B cell (primary cell): ENCODE measurements at regions not wholly inside any gene's neighbourhood (a gene's known extent, or its start where the extent isn't known, plus 50 kb on each side); places are given as distances from the start of the nearest gene placed in this dataset.

Experiments used
- EZH2 ChIP-seq: IDR thresholded peaks from 2 replicates; pipeline ENCODE4 v1.6.1; 2012; ENCODE audit warnings: borderline replicate concordance, low read depth, mild to moderate bottlenecking, moderate library complexity, low read length; ENCODE audit not compliant: insufficient read depth, poor library complexity, severe bottlenecking
- TF ChIP-seq, protein P1 (sequence below): fragments of 200-600 bp; IDR thresholded peaks from one replicate; pipeline ENCODE4 v1.8.0; 2022; ENCODE audit warnings: antibody characterized with exemption, mild to moderate bottlenecking

- TF ChIP-seq EZH2 = no peak
- TF ChIP-seq, protein P1, sequence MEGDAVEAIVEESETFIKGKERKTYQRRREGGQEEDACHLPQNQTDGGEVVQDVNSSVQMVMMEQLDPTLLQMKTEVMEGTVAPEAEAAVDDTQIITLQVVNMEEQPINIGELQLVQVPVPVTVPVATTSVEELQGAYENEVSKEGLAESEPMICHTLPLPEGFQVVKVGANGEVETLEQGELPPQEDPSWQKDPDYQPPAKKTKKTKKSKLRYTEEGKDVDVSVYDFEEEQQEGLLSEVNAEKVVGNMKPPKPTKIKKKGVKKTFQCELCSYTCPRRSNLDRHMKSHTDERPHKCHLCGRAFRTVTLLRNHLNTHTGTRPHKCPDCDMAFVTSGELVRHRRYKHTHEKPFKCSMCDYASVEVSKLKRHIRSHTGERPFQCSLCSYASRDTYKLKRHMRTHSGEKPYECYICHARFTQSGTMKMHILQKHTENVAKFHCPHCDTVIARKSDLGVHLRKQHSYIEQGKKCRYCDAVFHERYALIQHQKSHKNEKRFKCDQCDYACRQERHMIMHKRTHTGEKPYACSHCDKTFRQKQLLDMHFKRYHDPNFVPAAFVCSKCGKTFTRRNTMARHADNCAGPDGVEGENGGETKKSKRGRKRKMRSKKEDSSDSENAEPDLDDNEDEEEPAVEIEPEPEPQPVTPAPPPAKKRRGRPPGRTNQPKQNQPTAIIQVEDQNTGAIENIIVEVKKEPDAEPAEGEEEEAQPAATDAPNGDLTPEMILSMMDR = no peak
These were observed 263.9 kb downstream of the TOX3 start for GRCh38 chr16:52283018-52283417.
